HG03521 (cell line): ENCODE measurements at regions not wholly inside any gene's neighbourhood (a gene's known extent, or its start where the extent isn't known, plus 50 kb on each side); places are given as distances from the start of the nearest gene placed in this dataset.
A peak's percentile ranks its signal among the peaks of the same experiment; 100 is the strongest.

Experiments
- ATAC-seq: cut with Tn5 transposase; IDR thresholded peaks from one replicate; pipeline ENCODE4 v1.9.1; 2021; ENCODE audit warnings: mild to moderate bottlenecking, moderate library complexity; ENCODE audit not compliant: unreplicated experiment

DNA sequence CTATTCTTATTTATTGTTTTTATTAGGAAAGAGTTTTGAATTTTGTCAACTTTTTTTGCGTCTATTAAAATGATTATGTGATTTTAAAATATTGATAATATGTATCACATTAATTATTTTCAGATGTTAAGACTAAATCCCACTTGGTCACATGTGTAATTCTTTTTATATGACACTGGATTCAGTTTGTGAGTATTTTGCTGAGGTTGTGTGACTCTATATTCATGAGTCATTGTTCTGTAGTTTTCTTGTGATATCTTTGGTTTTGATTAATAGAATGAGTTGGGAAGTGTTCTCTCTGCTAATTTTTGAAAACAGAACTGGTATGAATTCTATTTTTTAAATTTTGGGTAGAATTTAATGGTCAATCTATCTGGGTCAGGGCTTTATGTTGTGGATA lies 317.9 kb downstream of the ETS1 start:
- no peak for ATAC-seq

GRCh38 chr11:128266893-128267292 lies 320.5 kb downstream of the ETS1 start:
- no peak for ATAC-seq

DNA sequence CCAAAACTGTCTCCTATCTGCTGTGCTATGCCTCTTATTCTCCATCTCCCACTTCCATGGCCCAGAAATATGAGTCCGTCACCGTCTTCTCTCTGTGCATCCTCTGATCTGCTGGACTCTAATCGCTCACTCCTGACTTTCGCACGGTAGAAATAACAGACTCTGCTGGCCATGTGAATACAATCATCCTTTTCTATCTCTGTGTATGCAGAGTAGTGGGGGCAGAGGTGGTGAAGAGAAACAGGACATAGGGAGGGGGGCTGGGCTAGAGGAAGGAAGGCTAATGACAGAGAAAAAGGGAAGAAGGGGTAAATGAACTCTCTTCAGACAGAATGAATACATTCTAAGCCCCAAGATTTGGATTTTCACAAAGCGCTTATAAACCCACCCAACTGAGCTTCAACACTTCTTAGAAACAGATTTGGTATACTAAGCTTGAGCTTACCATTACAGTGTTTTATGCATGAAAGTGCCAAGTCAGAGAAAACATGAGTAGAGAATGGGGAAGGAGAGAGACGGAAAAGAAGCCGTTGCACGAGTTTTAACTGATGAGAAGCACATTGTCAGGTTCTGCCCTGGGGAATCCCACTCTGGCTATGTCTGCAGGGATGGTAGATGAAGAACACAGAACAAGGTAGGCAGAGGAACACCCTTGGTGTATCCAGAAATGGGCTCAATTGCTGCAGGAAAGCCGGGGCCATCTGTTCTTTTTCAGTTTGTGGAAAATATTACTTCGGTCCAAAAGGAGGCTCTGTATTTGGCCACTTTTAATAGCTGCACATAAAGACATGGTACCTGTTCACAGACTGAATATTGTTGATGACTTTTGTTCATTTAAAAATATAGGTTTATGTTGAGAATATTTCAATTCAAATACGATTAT lies 324.7 kb downstream of the ETS1 start:
- ATAC-seq: no peak

DNA sequence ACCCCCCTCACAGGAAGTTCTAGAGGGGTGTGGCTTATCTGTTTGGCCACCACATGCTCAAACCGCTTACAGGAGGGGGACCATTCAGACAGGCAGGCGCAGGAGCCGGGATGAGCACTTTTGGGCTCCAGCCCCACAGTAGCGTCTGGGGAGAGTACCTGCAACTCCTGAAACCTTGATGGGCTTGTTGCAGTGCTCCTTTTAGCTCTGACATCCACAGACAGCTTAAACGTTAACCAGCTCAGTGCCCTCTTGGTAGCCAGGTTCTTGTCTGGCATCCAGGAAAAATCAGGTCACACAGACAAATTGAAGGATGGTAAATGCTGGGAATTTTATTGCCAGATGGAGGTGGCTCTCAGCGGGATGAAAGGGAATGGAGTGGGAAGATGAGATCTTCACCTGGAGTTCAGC lies 326.3 kb downstream of the ETS1 start:
- ATAC-seq: no peak

GRCh38 chr11:128260398-128260797 lies 327.0 kb downstream of the ETS1 start:
- no peak for ATAC-seq

- no peak for ATAC-seq
These were observed 327.5 kb downstream of the ETS1 start for GRCh38 chr11:128259816-128260215.

DNA sequence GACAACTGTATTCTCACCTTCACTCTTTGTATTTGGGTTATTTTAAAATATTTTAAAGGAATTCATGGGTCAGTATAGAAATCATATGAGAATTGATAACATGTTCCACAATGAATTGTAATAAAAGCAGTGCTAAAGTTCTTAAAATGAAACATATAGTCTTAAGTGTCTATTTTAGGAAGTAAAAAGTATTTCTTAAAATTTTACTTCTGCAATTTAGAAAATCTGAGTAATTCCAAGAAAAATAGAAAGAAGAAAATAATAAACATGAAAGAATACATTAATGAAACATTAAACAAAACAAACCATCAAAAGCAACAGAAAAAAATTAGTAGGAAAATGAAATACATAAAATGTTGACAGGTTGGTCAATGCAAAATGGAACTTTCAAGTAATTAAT lies 332.4 kb downstream of the ETS1 start:
- no peak for ATAC-seq

- ATAC-seq: no peak
These were observed 336.2 kb downstream of the ETS1 start for GRCh38 chr11:128251140-128251539.

DNA sequence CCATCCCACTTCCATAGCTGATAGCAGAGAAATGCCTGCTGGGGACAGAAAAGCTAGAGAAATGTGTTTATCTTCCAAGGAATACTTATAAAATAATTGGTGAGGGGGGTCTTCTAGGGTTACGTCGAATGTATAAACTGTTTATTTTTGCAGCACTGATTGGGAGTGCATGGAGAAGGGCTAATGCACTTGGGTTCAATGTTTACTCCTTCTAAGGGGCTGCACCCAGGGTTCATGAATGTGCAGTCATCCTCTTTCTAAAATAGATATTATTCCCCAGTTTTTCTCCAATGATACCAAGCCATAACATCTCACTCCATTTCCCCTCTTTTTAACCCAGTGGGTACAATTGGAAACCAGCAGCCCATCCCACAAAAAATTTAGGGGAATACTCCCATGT lies 336.9 kb downstream of the ETS1 start:
- no peak for ATAC-seq

DNA sequence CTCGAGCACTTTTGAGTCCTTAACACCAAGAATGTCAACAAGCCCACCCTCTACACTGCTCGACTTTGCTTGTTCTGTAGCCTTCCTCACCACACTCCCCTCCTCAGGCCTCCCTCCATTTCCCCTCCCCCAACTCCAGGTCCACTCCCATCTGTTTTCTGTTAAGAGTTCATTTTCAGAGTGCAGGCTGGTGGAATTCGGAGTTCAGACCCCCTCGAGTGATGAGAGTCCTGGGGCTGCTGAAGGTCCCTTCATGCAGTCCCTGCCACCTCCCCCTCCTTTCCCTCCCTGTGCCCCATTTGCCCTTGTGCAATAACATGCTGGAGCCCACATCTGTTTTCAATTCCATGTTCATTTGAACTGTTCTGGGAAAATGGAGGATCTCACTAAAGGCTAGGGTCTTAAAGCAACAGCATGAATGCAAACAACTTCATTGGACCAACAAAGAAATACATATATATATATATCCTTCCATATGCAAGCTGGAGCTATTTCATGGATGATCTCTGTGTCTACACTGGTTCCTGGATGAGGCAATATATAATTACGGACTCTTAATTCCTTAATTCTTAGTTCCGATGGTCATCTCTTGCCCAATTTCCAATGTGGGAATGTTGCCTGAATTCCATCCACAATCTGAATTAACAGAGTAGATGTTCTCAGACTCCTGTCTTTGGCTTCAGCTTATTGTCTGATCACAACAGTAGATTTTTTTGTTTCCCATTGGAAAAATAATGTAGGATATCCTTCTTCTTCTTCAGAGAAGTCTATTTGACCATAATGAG lies 340.4 kb downstream of the ETS1 start:
- ATAC-seq: no peak

DNA sequence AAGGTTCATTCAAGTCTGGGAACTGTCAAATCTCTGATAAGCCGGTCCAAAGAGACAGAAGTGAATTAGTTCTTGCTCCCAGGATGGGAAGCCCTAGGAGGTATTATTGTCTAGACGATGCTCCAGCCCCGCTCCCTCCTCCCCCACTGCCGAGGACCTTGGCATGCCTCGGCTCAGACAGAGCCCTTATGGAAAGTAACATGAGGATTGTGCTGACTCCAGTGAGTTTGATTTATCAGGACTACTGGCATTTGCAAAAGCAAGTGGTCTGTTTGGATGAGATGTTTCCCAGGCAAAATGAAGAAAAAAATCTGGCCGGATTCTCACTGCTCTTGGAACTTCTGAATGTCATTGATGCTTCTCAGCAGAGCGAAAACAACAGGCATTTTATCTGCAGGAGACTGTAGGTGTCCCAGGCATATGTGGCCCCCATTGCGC lies 341.0 kb downstream of the ETS1 start:
- ATAC-seq: no peak

GRCh38 chr11:128244871-128245270 lies 342.5 kb downstream of the ETS1 start:
- no peak for ATAC-seq

GRCh38 chr11:128242451-128242850 lies 344.9 kb downstream of the ETS1 start:
- no peak for ATAC-seq

- ATAC-seq: no peak
These were observed 346.8 kb downstream of the ETS1 start for GRCh38 chr11:128240546-128240945.

DNA sequence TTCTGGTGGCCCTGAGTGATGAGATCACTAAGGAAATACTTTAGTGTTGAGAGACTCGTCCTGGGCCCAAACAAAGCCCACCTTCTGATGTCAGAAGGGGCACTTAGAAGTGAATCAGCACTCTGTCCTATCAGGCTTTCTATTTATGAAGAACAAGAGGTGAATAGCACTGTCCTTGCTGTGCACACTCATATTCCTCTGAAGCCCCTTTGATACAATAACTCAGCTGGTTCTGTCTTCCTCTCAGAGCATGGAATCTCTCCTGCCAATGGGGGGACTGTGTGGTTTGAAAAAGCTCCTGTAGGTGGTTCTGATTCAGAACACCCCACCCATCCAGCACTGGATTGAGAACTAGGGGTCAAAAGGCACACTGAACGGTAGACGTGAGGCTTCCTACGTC lies 348.1 kb downstream of the ETS1 start:
- no peak for ATAC-seq

- peak; percentile 61 for ATAC-seq
These were observed 348.7 kb downstream of the ETS1 start for GRCh38 chr11:128238521-128239265.

GRCh38 chr11:128236506-128237498 lies 350.6 kb downstream of the ETS1 start:
- ATAC-seq: no peak

- ATAC-seq: no peak
These were observed 351.4 kb downstream of the ETS1 start for GRCh38 chr11:128235958-128236357.

DNA sequence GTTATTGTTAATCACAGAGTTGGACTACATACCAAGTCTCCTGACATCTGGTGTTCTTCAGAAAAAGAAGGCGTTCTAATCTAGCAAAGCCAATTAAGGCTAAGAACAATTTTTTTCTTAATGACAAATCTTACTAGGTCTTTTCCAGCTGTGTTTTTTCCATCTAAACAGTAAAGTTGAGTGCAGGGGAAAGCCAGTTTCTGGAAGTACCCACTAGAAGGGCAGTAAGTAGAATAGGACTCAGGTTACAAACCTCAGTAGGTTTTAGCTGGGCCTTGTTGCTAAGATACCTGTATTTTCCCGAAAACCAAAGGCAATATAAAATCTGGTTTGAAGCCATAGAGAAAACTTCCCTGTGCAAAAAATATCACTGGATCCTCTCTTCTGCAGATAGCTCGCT lies 351.9 kb downstream of the ETS1 start:
- no peak for ATAC-seq

DNA sequence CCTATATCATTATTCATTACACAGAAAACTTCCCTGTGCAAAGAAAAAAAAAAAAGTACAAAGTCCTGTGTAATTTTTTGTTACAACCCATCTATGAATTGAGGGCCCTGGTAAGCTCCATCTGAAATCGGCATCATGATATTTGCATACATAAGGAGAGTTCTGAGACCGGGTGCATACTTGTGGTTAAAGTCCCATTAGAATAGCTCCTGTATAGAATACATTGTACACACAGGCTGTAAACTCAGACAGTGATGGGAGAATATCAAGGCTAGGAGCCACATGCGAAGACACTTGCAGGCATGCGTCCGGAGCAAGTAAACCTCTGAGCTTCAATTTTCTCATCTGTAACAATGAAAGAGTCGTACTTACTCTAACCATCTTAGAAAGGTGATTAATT lies 353.2 kb downstream of the ETS1 start:
- no peak for ATAC-seq
